Peyer's patch (tissue), 4 donors: ENCODE measurements at regions not wholly inside any gene's neighbourhood (a gene's known extent, or its start where the extent isn't known, plus 50 kb on each side); places are given as distances from the start of the nearest gene placed in this dataset.

Experiments
- CTCF ChIP-seq, 6 experiments: fragments of 450-650 bp in 4 of 6; fragments of 200-600 bp in 2 of 6; sonication (generic) in 1 of 6; IDR thresholded peaks; one replicate each; pipeline ENCODE4 v1.5.1; 2017 to 2019; ENCODE audit warnings: antibody characterized with exemption in 6 of 6, mild to moderate bottlenecking in 3 of 6, moderate library complexity in 1 of 6
- POLR2A ChIP-seq, 2 donors: fragments of 450-650 bp; IDR thresholded peaks; one replicate each; pipeline ENCODE4 v1.5.1; 2017; ENCODE audit warnings: antibody characterized with exemption in 2 of 2, mild to moderate bottlenecking in 2 of 2, moderate library complexity in 2 of 2

- TF ChIP-seq CTCF (IDR thresholded peaks at IDR 0.05) (no peak), POLR2A (IDR thresholded peaks at IDR 0.05) (no peak)
Observed at GRCh38 chr6:92275150-92275549, 1144.2 kb downstream of the EPHA7 start.
